ENCODE measurements at regions not wholly inside any gene's neighbourhood (a gene's known extent, or its start where the extent isn't known, plus 50 kb on each side); places are given as distances from the start of the nearest gene placed in this dataset.

DNA sequence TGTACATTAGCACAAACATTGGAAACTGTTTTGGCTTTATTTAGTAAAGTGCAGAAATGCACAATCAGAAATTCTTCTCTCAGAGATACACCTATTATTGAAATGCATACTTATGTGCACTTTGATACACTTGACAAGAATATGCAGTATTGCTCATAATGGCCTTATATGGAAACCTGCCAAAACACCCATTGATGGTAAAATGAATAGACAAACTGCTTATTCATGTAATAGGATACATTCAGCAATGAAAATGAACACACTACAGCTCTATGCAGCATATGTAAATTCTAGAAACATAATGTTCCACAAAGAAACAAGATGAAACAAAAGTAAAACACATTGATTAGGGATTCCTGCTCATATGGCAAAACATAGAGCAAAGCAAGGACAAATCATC lies 223.9 kb downstream of the S1PR1 start:
- Histone ChIP-seq H3K27ac (no peak overlapping the region), H3K9me3 (peaks cover 0 to 9% (median 0%) of the 10 kb centered on the region in 12 donors), H3K27me3 (peaks cover 0 to 2% (median 0%) of the 10 kb centered on the region in 9 donors), H3K4me3 (no peak overlapping the region), H3K36me3 (no peaks in the 10 kb centered on the region), H3K4me1 (no peaks in the 10 kb centered on the region)
- intact Hi-C loops (cut with DNase I): no loop called here
- ATAC-seq: no peak
- no peak for DNase-seq
- TF ChIP-seq POLR2A (IDR thresholded peaks at IDR 0.05): no peak
- TF ChIP-seq, protein P1, sequence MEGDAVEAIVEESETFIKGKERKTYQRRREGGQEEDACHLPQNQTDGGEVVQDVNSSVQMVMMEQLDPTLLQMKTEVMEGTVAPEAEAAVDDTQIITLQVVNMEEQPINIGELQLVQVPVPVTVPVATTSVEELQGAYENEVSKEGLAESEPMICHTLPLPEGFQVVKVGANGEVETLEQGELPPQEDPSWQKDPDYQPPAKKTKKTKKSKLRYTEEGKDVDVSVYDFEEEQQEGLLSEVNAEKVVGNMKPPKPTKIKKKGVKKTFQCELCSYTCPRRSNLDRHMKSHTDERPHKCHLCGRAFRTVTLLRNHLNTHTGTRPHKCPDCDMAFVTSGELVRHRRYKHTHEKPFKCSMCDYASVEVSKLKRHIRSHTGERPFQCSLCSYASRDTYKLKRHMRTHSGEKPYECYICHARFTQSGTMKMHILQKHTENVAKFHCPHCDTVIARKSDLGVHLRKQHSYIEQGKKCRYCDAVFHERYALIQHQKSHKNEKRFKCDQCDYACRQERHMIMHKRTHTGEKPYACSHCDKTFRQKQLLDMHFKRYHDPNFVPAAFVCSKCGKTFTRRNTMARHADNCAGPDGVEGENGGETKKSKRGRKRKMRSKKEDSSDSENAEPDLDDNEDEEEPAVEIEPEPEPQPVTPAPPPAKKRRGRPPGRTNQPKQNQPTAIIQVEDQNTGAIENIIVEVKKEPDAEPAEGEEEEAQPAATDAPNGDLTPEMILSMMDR (IDR thresholded peaks at IDR 0.05): no peak

DNA sequence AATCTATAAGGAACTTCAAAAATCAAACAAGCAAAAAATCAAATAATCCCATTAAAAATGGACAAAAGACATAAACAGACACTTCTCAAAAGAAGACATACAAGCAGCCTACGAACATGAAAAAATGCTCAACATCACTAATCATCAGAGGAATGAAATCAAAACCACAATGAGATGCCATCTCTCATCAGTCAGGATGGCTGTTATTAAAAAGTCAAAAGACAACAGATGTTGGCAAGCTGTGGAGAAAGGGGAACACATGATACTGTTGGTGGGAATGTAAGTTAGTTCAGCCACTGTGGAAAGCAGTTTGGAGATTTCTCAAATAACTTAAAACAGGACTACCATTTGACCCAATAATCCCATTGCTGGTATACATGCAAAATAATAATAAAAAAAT lies 226.4 kb downstream of the S1PR1 start:
- DNase-seq: no peak
- Histone ChIP-seq H3K4me3 (no peak overlapping the region), H3K9me3 (peaks cover 0 to 9% (median 0%) of the 10 kb centered on the region in 12 donors), H3K36me3 (no peaks in the 10 kb centered on the region), H3K4me1 (no peaks in the 10 kb centered on the region), H3K27me3 (no peaks in the 10 kb centered on the region), H3K27ac (no peak overlapping the region)
- intact Hi-C loops (cut with DNase I): no loop called here
- WGBS, 4 donors: 71 to 76% (median 75%) methylated on average over 1 of the region's 1 CpG
- no peak for ATAC-seq
- TF ChIP-seq, protein P1 (IDR thresholded peaks at IDR 0.05): no peak

DNA sequence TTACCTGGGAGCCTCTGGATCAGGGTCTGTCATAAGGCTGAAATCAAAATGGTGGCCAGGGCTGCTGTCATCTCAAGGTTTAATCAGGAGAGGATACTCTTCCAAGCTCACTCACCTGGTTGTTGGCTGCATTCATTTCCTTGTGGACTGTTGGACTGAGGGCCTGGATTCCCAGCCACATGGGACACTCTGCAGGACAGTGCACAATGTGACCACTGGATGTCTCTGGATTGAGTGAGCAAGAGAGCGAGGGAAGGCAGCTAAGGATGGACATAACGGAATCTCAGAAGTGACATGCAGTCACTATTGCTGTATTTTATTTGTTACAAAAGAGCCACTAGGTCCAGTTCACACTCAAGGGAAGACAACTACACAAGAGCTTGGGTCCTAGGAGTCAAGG lies 229.1 kb downstream of the S1PR1 start:
- no peak overlapping the region for H3K4me3 ChIP-seq
- WGBS, 4 donors: 91 to 97% (median 95%) methylated on average over 2 of the region's 2 CpGs
- no peak overlapping the region for H3K27ac ChIP-seq
- no peaks in the 10 kb centered on the region for H3K36me3 ChIP-seq
- H3K9me3 ChIP-seq: peaks cover 0 to 10% (median 0%) of the 10 kb centered on the region in 12 donors
- H3K4me1 ChIP-seq: no peaks in the 10 kb centered on the region
- no peak for DNase-seq
- intact Hi-C loops (cut with DNase I): no loop called here
- TF ChIP-seq, protein P1 (IDR thresholded peaks at IDR 0.05): no peak
- no peak for TF ChIP-seq POLR2A (IDR thresholded peaks at IDR 0.05)
- H3K27me3 ChIP-seq: no peaks in the 10 kb centered on the region
- no peak for ATAC-seq

DNA sequence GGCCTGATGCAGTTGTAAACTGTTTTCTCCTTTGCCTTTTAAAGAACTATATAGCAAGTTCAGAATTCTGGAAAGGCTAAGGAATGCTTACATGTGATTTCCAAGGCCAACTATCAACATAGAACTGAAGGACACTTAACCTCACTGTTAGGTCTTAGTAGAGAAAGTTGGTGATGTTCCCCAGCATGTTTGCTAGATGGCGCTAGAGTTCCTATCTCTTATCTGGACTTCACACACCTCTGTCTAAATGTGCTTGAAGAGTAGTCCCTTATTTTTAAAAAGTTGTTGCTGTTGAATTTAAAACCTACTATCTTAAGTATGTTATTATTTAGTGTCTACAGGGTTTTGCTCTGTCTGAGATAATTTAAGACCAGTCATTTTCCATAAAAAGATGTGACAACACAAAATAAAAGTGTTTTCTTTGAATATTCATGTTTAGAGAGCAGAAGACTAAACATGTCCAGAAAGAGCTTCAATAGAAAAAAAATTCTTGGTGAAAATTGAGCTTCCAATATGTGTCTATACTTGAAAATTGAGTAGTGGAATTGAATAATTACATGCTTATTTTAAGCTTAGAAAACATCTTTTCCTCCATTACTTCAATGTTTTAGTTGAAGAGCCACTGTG lies 237.3 kb downstream of the S1PR1 start:
- intact Hi-C loops (cut with DNase I): no loop called here
- no peak for TF ChIP-seq POLR2A (IDR thresholded peaks at IDR 0.05)
- TF ChIP-seq, protein P1 (IDR thresholded peaks at IDR 0.05): peak in 8 of 12 donors; percentile 7 to 39 (median 26)
- H3K4me1 ChIP-seq: no peaks in the 10 kb centered on the region
- no peaks in the 10 kb centered on the region for H3K36me3 ChIP-seq
- H3K4me3 ChIP-seq: no peak overlapping the region
- no peaks in the 10 kb centered on the region for H3K27me3 ChIP-seq
- no peak overlapping the region for H3K27ac ChIP-seq
- no peak for ATAC-seq
- H3K9me3 ChIP-seq: peaks cover 0 to 23% (median 10%) of the 10 kb centered on the region in 12 donors
- no peak for DNase-seq
- WGBS, 4 donors: 4 to 8% (median 5%) methylated on average over 1 of the region's 1 CpG

Data from heart left ventricle (tissue), 16 donors.